Vagina (tissue), 2 donors: ENCODE measurements at regions not wholly inside any gene's neighbourhood (a gene's known extent, or its start where the extent isn't known, plus 50 kb on each side); places are given as distances from the start of the nearest gene placed in this dataset.

Source experiments
- DNase-seq, 2 donors: peaks; one replicate each; pipeline ENCODE4 v3.0.0-alpha.2; 2017; ENCODE audit errors: extremely low spot score in 2 of 2
- H3K27ac ChIP-seq: fragments of 200-600 bp; sonication (generic); one replicate; pipeline ENCODE4 v1.5.1; 2019
- H3K27me3 ChIP-seq: fragments of 200-600 bp; sonication (generic); one replicate; pipeline ENCODE4 v1.5.1; 2019
- H3K36me3 ChIP-seq, 2 donors: fragments of 200-600 bp; sonication (generic); one replicate each; pipeline ENCODE4 v1.5.1; 2017 to 2019
- H3K4me1 ChIP-seq: fragments of 200-600 bp; sonication (generic); one replicate; pipeline ENCODE4 v1.5.1; 2019
- H3K4me3 ChIP-seq, 2 donors: fragments of 200-600 bp; sonication (generic); 1 replicate in 1 of 2; 2 replicates in 1 of 2; pipeline ENCODE4 v1.5.1; 2016 to 2019
- H3K9me3 ChIP-seq: fragments of 200-600 bp; sonication (generic); one replicate; pipeline ENCODE4 v1.5.1; 2019
- CTCF ChIP-seq, 3 experiments: fragments of 450-650 bp in 2 of 3; fragments of 200-600 bp in 1 of 3; sonication (generic) in 1 of 3; IDR thresholded peaks; one replicate each; pipeline ENCODE4 v1.5.1; 2017 to 2019; ENCODE audit warnings: antibody characterized with exemption in 3 of 3, mild to moderate bottlenecking in 2 of 3, moderate library complexity in 2 of 3
- POLR2A ChIP-seq, 2 donors: fragments of 450-650 bp; IDR thresholded peaks; one replicate each; pipeline ENCODE4 v1.6.1; 2017; ENCODE audit warnings: antibody characterized with exemption in 2 of 2, mild to moderate bottlenecking in 2 of 2, moderate library complexity in 2 of 2
- POLR2AphosphoS5 ChIP-seq, 2 donors: sonication (generic); formaldehyde crosslinking; IDR thresholded peaks; one replicate each; pipeline ENCODE4 v1.9.0; 2017; ENCODE audit warnings: antibody characterized with exemption in 2 of 2, mild to moderate bottlenecking in 2 of 2, low read depth in 1 of 2; ENCODE audit not compliant: insufficient read depth in 1 of 2
- intact Hi-C: fragments of 100-400 bp; cut with DNase I; formaldehyde crosslinking; loops from one replicate; pipeline ENCODE4 v1.15.1; 2023

GRCh38 chr5:74406844-74407243, 233.7 kb downstream of the ENC1 start:
- Histone ChIP-seq H3K9me3 (no peaks in the 10 kb centered on the region), H3K27me3 (no peaks in the 10 kb centered on the region), H3K4me3 (no peak overlapping the region), H3K4me1 (no peaks in the 10 kb centered on the region), H3K36me3 (no peaks in the 10 kb centered on the region), H3K27ac (no peak overlapping the region)
- intact Hi-C loops, result no loop called here
- TF ChIP-seq CTCF (IDR thresholded peaks at IDR 0.05) (no peak), POLR2AphosphoS5 (IDR thresholded peaks at IDR 0.05; ENCODE audit: insufficient read depth in 1 of 2, low read depth in 1 of 2) (no peak), POLR2A (IDR thresholded peaks at IDR 0.05) (no peak)
- no peak for DNase-seq

- DNase-seq, result no peak
- Histone ChIP-seq H3K27ac (no peak overlapping the region), H3K4me1 (no peaks in the 10 kb centered on the region), H3K9me3 (no peaks in the 10 kb centered on the region), H3K36me3 (no peaks in the 10 kb centered on the region), H3K4me3 (no peak overlapping the region), H3K27me3 (no peaks in the 10 kb centered on the region)
- intact Hi-C loops, result no loop called here
- TF ChIP-seq CTCF (IDR thresholded peaks at IDR 0.05), result no peak
- TF ChIP-seq POLR2A (IDR thresholded peaks at IDR 0.05), result no peak
- TF ChIP-seq POLR2AphosphoS5 (IDR thresholded peaks at IDR 0.05; ENCODE audit: insufficient read depth in 1 of 2, low read depth in 1 of 2), result no peak
Observed at GRCh38 chr5:74405593-74405992, 234.9 kb downstream of the ENC1 start.

GRCh38 chr5:74404574-74405508, 235.7 kb downstream of the ENC1 start:
- intact Hi-C loops, result no loop called here
- Histone ChIP-seq H3K27ac (no peak overlapping the region), H3K4me1 (no peaks in the 10 kb centered on the region), H3K27me3 (no peaks in the 10 kb centered on the region), H3K9me3 (no peaks in the 10 kb centered on the region), H3K36me3 (no peaks in the 10 kb centered on the region), H3K4me3 (no peak overlapping the region)
- TF ChIP-seq POLR2AphosphoS5 (IDR thresholded peaks at IDR 0.05; ENCODE audit: insufficient read depth in 1 of 2, low read depth in 1 of 2), result no peak
- TF ChIP-seq CTCF (IDR thresholded peaks at IDR 0.05), result no peak
- no peak for TF ChIP-seq POLR2A (IDR thresholded peaks at IDR 0.05)
- no peak for DNase-seq

GRCh38 chr5:74403771-74404170, 236.8 kb downstream of the ENC1 start:
- Histone ChIP-seq H3K4me3 (no peak overlapping the region), H3K27me3 (no peaks in the 10 kb centered on the region)
- intact Hi-C loops, result no loop called here

More at GRCh38 chr5:74403771-74404170, 236.8 kb downstream of the ENC1 start:
- no peak for DNase-seq
- H3K27ac ChIP-seq, result no peak overlapping the region
- no peaks in the 10 kb centered on the region for H3K36me3 ChIP-seq
- TF ChIP-seq CTCF (IDR thresholded peaks at IDR 0.05), result no peak
- TF ChIP-seq POLR2A (IDR thresholded peaks at IDR 0.05), result no peak
- no peak for TF ChIP-seq POLR2AphosphoS5 (IDR thresholded peaks at IDR 0.05; ENCODE audit: insufficient read depth in 1 of 2, low read depth in 1 of 2)
- H3K9me3 ChIP-seq, result no peaks in the 10 kb centered on the region
- no peaks in the 10 kb centered on the region for H3K4me1 ChIP-seq
